ENCODE measurements at regions not wholly inside any gene's neighbourhood (a gene's known extent, or its start where the extent isn't known, plus 50 kb on each side); places are given as distances from the start of the nearest gene placed in this dataset.

DNA sequence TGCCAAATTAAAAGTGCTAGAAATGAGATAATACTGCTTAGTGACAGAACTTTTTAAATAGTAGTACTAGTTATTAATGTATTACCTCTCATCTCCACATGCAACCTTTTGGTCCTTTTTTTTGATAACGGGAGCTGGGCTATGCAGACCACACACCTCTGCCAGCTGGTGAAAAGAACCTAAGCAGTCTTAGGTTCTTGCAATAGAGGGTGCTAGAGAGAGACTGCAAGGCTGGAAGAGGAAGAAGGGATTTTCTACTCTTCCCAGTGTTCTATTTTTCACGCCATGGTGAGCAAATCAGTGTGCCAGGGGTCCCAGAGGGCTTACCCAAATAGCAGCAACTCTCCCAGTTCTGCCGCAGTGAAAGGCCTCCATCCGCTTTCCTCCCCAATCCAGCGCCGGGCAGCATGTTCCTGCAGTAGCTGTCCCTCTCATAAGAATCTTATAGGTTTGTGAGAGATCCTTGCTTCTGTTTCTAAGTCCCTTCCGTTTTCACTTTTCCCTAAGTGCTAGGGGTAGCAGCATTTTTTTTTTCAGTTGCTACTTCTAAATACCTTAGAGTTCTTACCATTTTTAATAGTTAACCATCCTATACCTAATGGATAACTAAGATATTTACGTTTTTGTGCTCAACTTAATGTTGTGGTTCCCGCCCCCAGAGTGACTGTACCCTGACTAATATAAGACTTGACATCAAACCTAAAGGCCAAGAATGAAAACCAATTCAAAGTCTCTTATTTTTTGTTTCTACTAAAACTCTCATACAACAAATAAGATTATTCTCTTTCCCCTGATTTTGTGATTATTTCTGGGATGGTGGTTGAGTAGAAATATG lies 69.4 kb upstream of the UBE2E3 start:
- TF ChIP-seq POLR2A (IDR thresholded peaks at IDR 0.05; ENCODE audit: low read depth, low read length) (no peak), POLR2AphosphoS5 (IDR thresholded peaks at IDR 0.05; ENCODE audit: low read depth, low read length) (no peak)
